ENCODE measurements at regions not wholly inside any gene's neighbourhood (a gene's known extent, or its start where the extent isn't known, plus 50 kb on each side); places are given as distances from the start of the nearest gene placed in this dataset.

GRCh38 chr3:170814822-170815221 is 55.2 kb downstream of the RPL22L1 start:
- TF ChIP-seq, protein P1, sequence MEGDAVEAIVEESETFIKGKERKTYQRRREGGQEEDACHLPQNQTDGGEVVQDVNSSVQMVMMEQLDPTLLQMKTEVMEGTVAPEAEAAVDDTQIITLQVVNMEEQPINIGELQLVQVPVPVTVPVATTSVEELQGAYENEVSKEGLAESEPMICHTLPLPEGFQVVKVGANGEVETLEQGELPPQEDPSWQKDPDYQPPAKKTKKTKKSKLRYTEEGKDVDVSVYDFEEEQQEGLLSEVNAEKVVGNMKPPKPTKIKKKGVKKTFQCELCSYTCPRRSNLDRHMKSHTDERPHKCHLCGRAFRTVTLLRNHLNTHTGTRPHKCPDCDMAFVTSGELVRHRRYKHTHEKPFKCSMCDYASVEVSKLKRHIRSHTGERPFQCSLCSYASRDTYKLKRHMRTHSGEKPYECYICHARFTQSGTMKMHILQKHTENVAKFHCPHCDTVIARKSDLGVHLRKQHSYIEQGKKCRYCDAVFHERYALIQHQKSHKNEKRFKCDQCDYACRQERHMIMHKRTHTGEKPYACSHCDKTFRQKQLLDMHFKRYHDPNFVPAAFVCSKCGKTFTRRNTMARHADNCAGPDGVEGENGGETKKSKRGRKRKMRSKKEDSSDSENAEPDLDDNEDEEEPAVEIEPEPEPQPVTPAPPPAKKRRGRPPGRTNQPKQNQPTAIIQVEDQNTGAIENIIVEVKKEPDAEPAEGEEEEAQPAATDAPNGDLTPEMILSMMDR (IDR thresholded peaks at IDR 0.05; ENCODE audit: insufficient read depth, low read length, missing control alignments) = no peak
- H3K4me3 ChIP-seq (ENCODE audit: low read depth, low read length) = no peak overlapping the region
- DNase-seq (ENCODE audit: low read depth, low spot score) = no peak
- ChIA-PET CTCF (interaction anchor here (1.1 to 14.1 kb wide), 6 partner anchors 9 to 399 kb away, joined by 4 to 493 read pairs (median 58); partner anchors contain the start of gene CLDN11), POLR2A (no interaction called here)

GRCh38 chr3:170813266-170813665 is 56.7 kb downstream of the RPL22L1 start:
- ChIA-PET CTCF (interaction anchor here (0.7 to 14.1 kb wide), 31 partner anchors 11 to 410 kb away, joined by 3 to 493 read pairs (median 28); partner anchors contain the start of genes CLDN11 and SLC7A14), POLR2A (no interaction called here)
- H3K4me3 ChIP-seq (ENCODE audit: low read depth, low read length) = no peak overlapping the region
- no peak for DNase-seq (ENCODE audit: low read depth, low spot score)
- TF ChIP-seq, protein P1 (IDR thresholded peaks at IDR 0.05; ENCODE audit: insufficient read depth, low read length, missing control alignments) = no peak

GRCh38 chr3:170811928-170812591 is 57.9 kb downstream of the RPL22L1 start:
- TF ChIP-seq, protein P1 (IDR thresholded peaks at IDR 0.05; ENCODE audit: insufficient read depth, low read length, missing control alignments) = peak; percentile 75
- ChIA-PET POLR2A (interaction anchor here (0.6 to 1.7 kb wide), 6 partner anchors 9 to 455 kb away, joined by 3 to 6 read pairs (median 3); partner anchors contain the start of gene SKIL), CTCF (interaction anchor here (0.6 to 14.1 kb wide), 113 partner anchors 10 to 632 kb away, joined by 3 to 493 read pairs (median 5); partner anchors contain the start of genes CLDN11 and SLC7A14)
- DNase-seq (ENCODE audit: low read depth, low spot score) = peak; percentile 47
- H3K4me3 ChIP-seq (ENCODE audit: low read depth, low read length) = no peak overlapping the region

DNA sequence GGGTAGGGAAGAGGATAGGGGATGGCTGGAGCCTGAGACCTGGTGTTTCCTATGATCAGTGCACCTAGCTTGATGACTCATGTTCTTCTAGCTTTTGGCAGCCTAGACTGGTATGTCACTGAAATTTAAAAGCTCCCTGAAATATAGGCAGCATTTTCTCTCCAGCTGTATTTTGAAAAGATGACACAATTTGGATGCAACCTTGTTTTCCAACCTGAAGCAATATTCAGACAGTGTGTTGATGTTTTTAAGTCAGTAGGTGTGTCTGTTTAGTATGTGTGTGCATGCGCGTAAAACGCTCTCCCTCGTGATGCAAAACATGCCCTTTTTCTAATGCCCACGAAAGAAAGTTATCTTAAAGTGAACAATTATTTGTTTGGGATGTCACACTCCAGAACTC is 58.5 kb downstream of the RPL22L1 start:
- no peak for DNase-seq (ENCODE audit: low read depth, low spot score)
- POLR2A ChIA-PET = interaction anchor here (0.8 to 1.7 kb wide), 5 partner anchors 9 to 454 kb away, joined by 3 to 6 read pairs (median 3); partner anchors contain the start of gene SKIL
- H3K4me3 ChIP-seq (ENCODE audit: low read depth, low read length) = no peak overlapping the region
- CTCF ChIA-PET = interaction anchor here (0.6 to 14.1 kb wide), 105 partner anchors 10 to 588 kb away, joined by 3 to 493 read pairs (median 6); partner anchors contain the start of genes CLDN11 and SLC7A14
- TF ChIP-seq, protein P1 (IDR thresholded peaks at IDR 0.05; ENCODE audit: insufficient read depth, low read length, missing control alignments) = no peak

DNA sequence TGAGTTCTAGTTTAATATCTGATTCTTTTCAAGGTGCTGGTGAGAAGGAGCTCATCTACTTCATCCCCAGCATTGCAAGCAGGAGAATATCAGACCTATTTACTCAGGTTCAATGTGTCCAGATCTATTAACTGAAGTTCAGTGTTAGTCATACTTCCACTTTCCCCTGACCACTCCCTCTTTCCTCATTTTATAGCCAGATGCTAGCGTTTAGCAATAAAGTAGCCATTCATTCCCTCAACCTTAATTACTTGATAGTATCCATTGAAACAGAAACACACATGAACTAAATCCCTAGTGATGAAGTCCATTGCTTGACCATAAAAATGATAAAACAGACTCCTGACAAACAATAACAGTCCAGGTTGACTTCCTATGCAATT is 60.0 kb downstream of the RPL22L1 start:
- TF ChIP-seq, protein P1 (IDR thresholded peaks at IDR 0.05; ENCODE audit: insufficient read depth, low read length, missing control alignments) = no peak
- POLR2A ChIA-PET = interaction anchor here (0.6 to 0.7 kb wide), 2 partner anchors 96 to 381 kb away, joined by 3 read pairs; no protein-coding TSS in a partner anchor
- no peak overlapping the region for H3K4me3 ChIP-seq (ENCODE audit: low read depth, low read length)
- CTCF ChIA-PET = interaction anchor here (0.7 to 14.1 kb wide), 68 partner anchors 10 to 454 kb away, joined by 3 to 493 read pairs (median 6); partner anchors contain the start of genes CLDN11, RPL22L1 and SLC7A14
- DNase-seq (ENCODE audit: low read depth, low spot score) = no peak
